AG04450 (cell line): ENCODE measurements at regions not wholly inside any gene's neighbourhood (a gene's known extent, or its start where the extent isn't known, plus 50 kb on each side); places are given as distances from the start of the nearest gene placed in this dataset.

Experiments used
- CTCF ChIA-PET: fragments of 300-600, 350-600 bp; formaldehyde crosslinking; extraction: SDS; loops from one replicate; lab custom pipeline; 2022; ENCODE audit warnings: antibody characterized with exemption, inconsistent platforms; lab: Charles Lee
- POLR2A ChIA-PET: fragments of 350-600 bp; formaldehyde crosslinking; extraction: SDS; loops from one replicate; lab custom pipeline; 2021; ENCODE audit warnings: antibody characterized with exemption, inconsistent platforms; lab: Yijun Ruan, JAX
- DNase-seq: peaks from one replicate; pipeline ENCODE4 v3.0.0-alpha.2; 2011; ENCODE audit warnings: low read depth, low spot score
- H3K27ac ChIP-seq: one replicate; pipeline ENCODE4 v1.5.1; 2012; ENCODE audit warnings: low read depth, low read length, control low read depth
- H3K27me3 ChIP-seq: one replicate; pipeline ENCODE4 v1.6.0; 2012; ENCODE audit warnings: low read length; ENCODE audit not compliant: control insufficient read depth, insufficient read depth
- H3K4me3 ChIP-seq: 2 replicates; pipeline ENCODE4 v1.5.1; 2011; ENCODE audit warnings: mild to moderate bottlenecking, low read depth, low read length, control low read depth
- H3K9me3 ChIP-seq: 2 replicates; pipeline ENCODE4 v1.5.1; 2012; ENCODE audit warnings: low read length; ENCODE audit not compliant: control insufficient read depth, insufficient read depth
- TF ChIP-seq, protein P1 (sequence below): IDR thresholded peaks from 2 replicates; pipeline ENCODE4 v1.5.1; 2011; ENCODE audit warnings: low read depth, low read length, control low read depth, inconsistent platforms

DNA sequence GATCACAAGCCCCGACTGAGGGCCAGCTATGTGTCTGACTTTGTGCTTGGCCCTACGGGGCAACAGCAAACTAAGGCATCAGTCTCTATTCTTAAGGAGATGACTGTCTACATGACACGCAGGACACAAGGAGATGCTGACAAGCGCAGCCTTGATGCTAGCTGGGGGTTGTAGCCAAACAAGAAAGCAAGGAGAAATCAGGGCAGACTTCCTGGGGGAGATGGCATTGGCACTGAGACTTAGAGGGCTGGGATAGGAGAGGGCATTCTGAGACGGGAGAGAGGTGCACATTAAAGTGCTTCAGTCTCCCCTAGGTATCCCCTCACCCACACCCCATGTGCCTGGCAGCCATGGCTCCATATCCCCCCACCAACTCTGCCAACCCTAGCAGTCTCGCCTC is 210.8 kb upstream of the POU3F1 start:
- Histone ChIP-seq H3K27ac (no peak overlapping the region), H3K4me3 (no peak overlapping the region), H3K9me3 (no peaks in the 10 kb centered on the region), H3K27me3 (peaks cover 2% of the 10 kb centered on the region)
- no peak for DNase-seq
- ChIA-PET POLR2A (no interaction called here), CTCF (no interaction called here)
- TF ChIP-seq, protein P1, sequence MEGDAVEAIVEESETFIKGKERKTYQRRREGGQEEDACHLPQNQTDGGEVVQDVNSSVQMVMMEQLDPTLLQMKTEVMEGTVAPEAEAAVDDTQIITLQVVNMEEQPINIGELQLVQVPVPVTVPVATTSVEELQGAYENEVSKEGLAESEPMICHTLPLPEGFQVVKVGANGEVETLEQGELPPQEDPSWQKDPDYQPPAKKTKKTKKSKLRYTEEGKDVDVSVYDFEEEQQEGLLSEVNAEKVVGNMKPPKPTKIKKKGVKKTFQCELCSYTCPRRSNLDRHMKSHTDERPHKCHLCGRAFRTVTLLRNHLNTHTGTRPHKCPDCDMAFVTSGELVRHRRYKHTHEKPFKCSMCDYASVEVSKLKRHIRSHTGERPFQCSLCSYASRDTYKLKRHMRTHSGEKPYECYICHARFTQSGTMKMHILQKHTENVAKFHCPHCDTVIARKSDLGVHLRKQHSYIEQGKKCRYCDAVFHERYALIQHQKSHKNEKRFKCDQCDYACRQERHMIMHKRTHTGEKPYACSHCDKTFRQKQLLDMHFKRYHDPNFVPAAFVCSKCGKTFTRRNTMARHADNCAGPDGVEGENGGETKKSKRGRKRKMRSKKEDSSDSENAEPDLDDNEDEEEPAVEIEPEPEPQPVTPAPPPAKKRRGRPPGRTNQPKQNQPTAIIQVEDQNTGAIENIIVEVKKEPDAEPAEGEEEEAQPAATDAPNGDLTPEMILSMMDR, result no peak

DNA sequence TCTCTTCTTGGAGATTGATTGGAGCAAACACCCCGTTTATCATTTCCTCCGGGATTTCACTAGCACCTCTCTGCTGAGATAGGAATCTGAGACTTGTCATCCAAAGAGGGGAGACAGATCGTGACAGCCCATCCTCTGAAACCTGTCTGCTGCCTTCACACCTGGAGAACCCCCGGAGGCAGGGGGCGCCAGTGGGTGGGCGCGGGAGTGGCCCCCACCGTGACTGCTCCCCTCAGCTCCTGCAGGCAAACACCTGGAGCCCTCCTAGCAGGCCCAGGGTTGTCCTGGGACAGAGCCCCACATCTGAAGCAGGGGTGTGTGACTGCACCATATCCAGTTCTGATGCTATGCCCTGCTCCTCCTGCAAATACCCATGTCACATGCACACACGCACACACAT is 209.5 kb upstream of the POU3F1 start:
- Histone ChIP-seq H3K4me3 (no peak overlapping the region), H3K9me3 (no peaks in the 10 kb centered on the region), H3K27ac (no peak overlapping the region), H3K27me3 (peaks cover 2% of the 10 kb centered on the region)
- TF ChIP-seq, protein P1, result no peak
- ChIA-PET CTCF (no interaction called here), POLR2A (no interaction called here)
- no peak for DNase-seq

DNA sequence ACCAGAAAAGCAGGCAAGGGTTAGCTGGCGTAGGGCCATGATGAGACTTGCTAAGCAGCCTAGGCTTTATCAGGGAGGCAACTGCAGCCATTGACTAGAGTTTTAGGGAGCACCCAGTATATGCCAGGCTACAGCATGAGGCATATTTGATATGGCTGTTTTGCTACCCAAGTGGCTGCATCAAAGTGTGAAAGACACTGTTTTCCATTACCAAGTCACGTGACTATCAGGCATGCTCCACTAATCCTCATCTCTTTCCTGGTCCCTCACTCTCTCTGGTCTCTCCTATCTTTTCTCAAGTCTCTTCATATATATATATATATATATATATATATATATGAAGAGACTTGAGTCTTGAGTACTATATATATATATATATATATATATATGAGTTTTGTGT is 206.7 kb upstream of the POU3F1 start:
- Histone ChIP-seq H3K27ac (no peak overlapping the region), H3K4me3 (no peak overlapping the region), H3K9me3 (no peaks in the 10 kb centered on the region), H3K27me3 (no peaks in the 10 kb centered on the region)
- no peak for DNase-seq
- TF ChIP-seq, protein P1, result no peak
- CTCF ChIA-PET, result no interaction called here
- POLR2A ChIA-PET, result no interaction called here

DNA sequence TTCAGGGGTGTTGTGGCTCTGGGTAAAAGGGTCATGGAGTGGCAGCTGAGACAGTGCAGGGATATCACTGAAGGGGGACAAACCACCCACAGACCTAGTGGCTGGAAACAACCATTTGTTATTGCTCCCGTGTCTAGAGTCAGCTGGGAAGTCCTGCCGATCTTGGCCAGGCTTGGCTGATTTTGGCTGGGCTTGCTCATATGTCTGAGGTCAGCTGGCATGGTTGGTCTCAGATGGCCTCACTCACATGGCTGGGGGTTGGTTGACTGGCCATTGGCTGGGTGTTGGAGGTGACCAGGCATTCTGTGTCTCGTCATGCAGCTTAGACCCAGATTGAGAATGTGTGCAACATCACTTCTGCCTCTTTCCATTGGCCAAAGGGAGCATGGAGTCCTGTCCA is 203.8 kb upstream of the POU3F1 start:
- Histone ChIP-seq H3K9me3 (no peaks in the 10 kb centered on the region), H3K4me3 (no peak overlapping the region), H3K27ac (no peak overlapping the region), H3K27me3 (peaks cover 8% of the 10 kb centered on the region)
- ChIA-PET CTCF (no interaction called here), POLR2A (no interaction called here)
- TF ChIP-seq, protein P1, result no peak
- DNase-seq, result no peak

DNA sequence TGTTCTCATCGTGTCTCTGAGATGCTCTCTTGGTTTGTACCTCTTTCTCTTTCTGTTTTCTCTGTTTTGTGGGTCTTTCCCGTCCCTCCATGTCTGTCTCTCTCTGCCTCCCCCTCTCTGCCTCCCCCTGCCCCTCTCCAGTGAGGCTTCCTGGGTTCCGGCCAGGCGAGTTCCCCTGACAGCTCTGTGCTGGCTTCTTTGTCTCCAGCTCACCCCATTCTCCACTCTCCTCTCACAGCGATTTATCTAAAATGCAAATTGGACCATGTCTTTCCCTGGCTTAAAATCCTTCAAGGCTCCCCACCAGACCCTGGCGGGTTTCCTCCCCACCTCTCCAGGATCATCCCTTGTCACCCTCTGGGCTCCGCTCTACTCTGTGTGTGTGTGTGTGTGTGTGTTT is 202.4 kb upstream of the POU3F1 start:
- CTCF ChIA-PET, result no interaction called here
- POLR2A ChIA-PET, result no interaction called here

More for the DNA sequence above, 202.4 kb upstream of the POU3F1 start:
- H3K27ac ChIP-seq, result no peak overlapping the region
- no peak for DNase-seq
- TF ChIP-seq, protein P1, result no peak
- H3K4me3 ChIP-seq, result no peak overlapping the region
- no peaks in the 10 kb centered on the region for H3K9me3 ChIP-seq
- H3K27me3 ChIP-seq, result peaks cover 8% of the 10 kb centered on the region
